K562 (cell line): ENCODE measurements at regions not wholly inside any gene's neighbourhood (a gene's known extent, or its start where the extent isn't known, plus 50 kb on each side); places are given as distances from the start of the nearest gene placed in this dataset.

Source experiments
- ATAC-seq: fragments of 200-7000 bp; cut with Tn5 transposase; 3 replicates; pipeline ENCODE4 v1.9.1; 2020; ENCODE audit warnings: moderate library complexity
- BruUV-seq: library from RNA; stranded (reverse); fragments of 400-500 nt; replicated peaks from 2 replicates; lab custom pipeline; 2021; lab: Mats Ljungman, UMichigan
- CTCF ChIA-PET: fragments of 300-600 bp; formaldehyde crosslinking; extraction: SDS; loops from one replicate; lab custom pipeline; 2021; ENCODE audit warnings: low intra/inter-chr PET ratio; lab: Yijun Ruan, JAX
- POLR2A ChIA-PET: fragments of 300-600, 350-650 bp; sonication (Branson Sonifier 250); formaldehyde crosslinking; extraction: SDS; loops from one replicate; lab custom pipeline; 2021; ENCODE audit warnings: antibody characterized with exemption, inconsistent platforms; lab: Yijun Ruan, JAX
- DNase-seq, 4 experiments: peaks; one replicate each; pipeline versions ENCODE4 v3.0.0 to v3.0.0-alpha.2; 2011 to 2018; ENCODE audit warnings: low spot score in 3 of 4, mixed read lengths in 3 of 4; ENCODE audit errors: extremely low read depth in 1 of 4
- FAIRE-seq: peaks from 2 replicates; lab custom pipeline; 2011; peaks lifted over from hg19 to GRCh38; lab: Jason Lieb, UNC
- H2AFZ ChIP-seq: 2 replicates; pipeline ENCODE4 v1.6.0; 2011; ENCODE audit warnings: low read depth, low read length, control low read depth, inconsistent platforms
- H3K27ac ChIP-seq: fragments of 200-600 bp; 3 replicates; pipeline ENCODE4 v1.8.0; 2011; ENCODE audit warnings: low read depth, mild to moderate bottlenecking, control low read depth, inconsistent platforms, low read length, moderate library complexity, mixed read lengths; ENCODE audit errors: extremely low read depth
- H3K27me3 ChIP-seq, 2 experiments: fragments of 300-600 bp in 1 of 2; 2 replicates in 1 of 2; 3 replicates in 1 of 2; pipeline versions ENCODE4 v1.6.0 to v1.8.0; 2011; ENCODE audit warnings: inconsistent platforms in 2 of 2, low read length in 2 of 2, mild to moderate bottlenecking in 1 of 2, mixed read lengths in 1 of 2, moderate library complexity in 1 of 2; ENCODE audit not compliant: control insufficient read depth in 2 of 2, insufficient read depth in 2 of 2
- H3K36me3 ChIP-seq: fragments of 300-600 bp; 3 replicates; pipeline ENCODE4 v1.8.0; 2011; ENCODE audit warnings: mild to moderate bottlenecking, low read length, inconsistent platforms; ENCODE audit not compliant: control insufficient read depth, insufficient read depth
- H3K4me1 ChIP-seq, 2 experiments: fragments of 200-600 bp in 1 of 2; replicated peaks in 1 of 2; 2 replicates in 1 of 2; 3 replicates in 1 of 2; pipeline versions ENCODE4 v1.5.1 to v1.8.0; 2011; ENCODE audit warnings: inconsistent platforms in 2 of 2, low read length in 2 of 2, mild to moderate bottlenecking in 1 of 2, mixed read lengths in 1 of 2, moderate library complexity in 1 of 2; ENCODE audit not compliant: control insufficient read depth in 2 of 2, insufficient read depth in 2 of 2
- H3K4me2 ChIP-seq: 2 replicates; pipeline ENCODE4 v1.6.1; 2011; ENCODE audit warnings: low read length, control low read depth, inconsistent platforms, mixed read lengths; ENCODE audit not compliant: insufficient read depth
- H3K4me3 ChIP-seq: fragments of 200-600 bp; sonication (generic), shearing (Covaris generic); 2 replicates; pipeline ENCODE4 v1.5.1; 2016; ENCODE audit warnings: control low read depth, inconsistent platforms
- H3K79me2 ChIP-seq: fragments of 200-600 bp; 3 replicates; pipeline ENCODE4 v1.8.0; 2011; ENCODE audit warnings: low read length, inconsistent platforms; ENCODE audit not compliant: control insufficient read depth, insufficient read depth
- H3K9ac ChIP-seq, 2 experiments: 2 replicates each; pipeline versions ENCODE4 v1.6.0 to v1.6.1; 2011; ENCODE audit warnings: low read depth in 2 of 2, low read length in 2 of 2, control low read depth in 1 of 2, inconsistent platforms in 1 of 2, mild to moderate bottlenecking in 1 of 2, mixed read lengths in 1 of 2; ENCODE audit not compliant: insufficient read depth in 1 of 2
- H3K9me1 ChIP-seq: one replicate; pipeline ENCODE4 v1.6.0; 2011; ENCODE audit warnings: inconsistent platforms, mild to moderate bottlenecking, low read length, moderate library complexity; ENCODE audit not compliant: control insufficient read depth, insufficient read depth
- H3K9me3 ChIP-seq: replicated peaks from 2 replicates; pipeline ENCODE4 v1.5.1; 2011; ENCODE audit warnings: low read depth, low read length, inconsistent platforms; ENCODE audit not compliant: control insufficient read depth, insufficient read depth
- H4K20me1 ChIP-seq: replicated peaks from 2 replicates; pipeline ENCODE4 v1.6.1; 2011; ENCODE audit warnings: low read length, inconsistent platforms, mixed read lengths; ENCODE audit not compliant: control insufficient read depth, insufficient read depth
- ETV1 ChIP-seq: fragments of 450-650 bp; conservative IDR thresholded peaks from 2 replicates; pipeline ENCODE4 v1.6.1; 2016; ENCODE audit warnings: missing genetic modification characterization, control low read depth, low read depth, missing compliant biosample characterization
- FOSL1 ChIP-seq: fragments of 200-800 bp; sonication (Bioruptor generic); conservative IDR thresholded peaks from 2 replicates; pipeline ENCODE4 v1.6.1; 2016; ENCODE audit warnings: missing genetic modification characterization, missing compliant biosample characterization
- FOXJ2 ChIP-seq: fragments of 200-800 bp; sonication (Bioruptor generic); IDR thresholded peaks from 2 replicates; pipeline ENCODE4 v1.6.1; 2016; ENCODE audit warnings: missing genetic modification characterization, missing compliant biosample characterization
- GTF2E2 ChIP-seq: fragments of 200-800 bp; sonication (Bioruptor generic); IDR thresholded peaks from 2 replicates; pipeline ENCODE4 v1.6.1; 2016; ENCODE audit warnings: missing genetic modification characterization, missing compliant biosample characterization
- KLF13 ChIP-seq: fragments of 450-650 bp; IDR thresholded peaks from 2 replicates; pipeline ENCODE4 v1.6.1; 2016; ENCODE audit warnings: missing genetic modification characterization, low read depth, mild to moderate bottlenecking, missing compliant biosample characterization, moderate library complexity, borderline replicate concordance
- ZFP1 ChIP-seq: fragments of 450-650 bp; formaldehyde crosslinking; IDR thresholded peaks from 2 replicates; pipeline ENCODE4 v1.4.0; 2020; ENCODE audit warnings: mild to moderate bottlenecking, mixed read lengths
- ZNF778 ChIP-seq: fragments of 450-650 bp; formaldehyde crosslinking; IDR thresholded peaks from 2 replicates; pipeline ENCODE4 v1.4.0; 2020; ENCODE audit warnings: mild to moderate bottlenecking, moderate library complexity
- WGBS: fragments of 100-300 bp; shearing (Covaris generic); methylation state at CpG from one replicate; pipeline ENCODE4 v1.1.6; 2016; ENCODE audit warnings: low coverage, mixed read lengths; ENCODE audit not compliant: insufficient coverage; ENCODE audit errors: missing lambda C conversion rate; 5-methylcytosine and 5-hydroxymethylcytosine counted together
- in situ Hi-C: fragments of 300-500 bp; cut with MboI; formaldehyde crosslinking; loops from 4 replicates; pipeline ENCODE4 v1.15.0; 2018; ENCODE audit warnings: inconsistent platforms, mixed read lengths
- intact Hi-C: fragments of 100-400 bp; cut with micrococcal nuclease; formaldehyde crosslinking; loops from 2 replicates; pipeline ENCODE4 v1.14.2; 2022
- TF ChIP-seq, protein P1 (sequence below): fragments of 200-800 bp; sonication (Bioruptor generic); IDR thresholded peaks from 2 replicates; pipeline ENCODE4 v1.6.1; 2016; ENCODE audit warnings: missing genetic modification characterization, missing compliant biosample characterization
- TF ChIP-seq, protein P2 (sequence below): fragments of 250-450 bp; sonication (Bioruptor Pico); IDR thresholded peaks from 2 replicates; pipeline ENCODE4 v1.4.0; 2020; ENCODE audit warnings: mild to moderate bottlenecking, moderate library complexity
- TF ChIP-seq, protein P3 (sequence below): fragments of 250-450 bp; sonication (Bioruptor Pico); IDR thresholded peaks from 2 replicates; pipeline ENCODE4 v1.4.0; 2020; ENCODE audit warnings: mild to moderate bottlenecking
- TF ChIP-seq, protein P4 (sequence below): fragments of 450-650 bp; IDR thresholded peaks from one replicate; pipeline ENCODE4 v1.6.1; 2018; ENCODE audit warnings: mild to moderate bottlenecking, moderate library complexity; ENCODE audit not compliant: partially characterized antibody

DNA sequence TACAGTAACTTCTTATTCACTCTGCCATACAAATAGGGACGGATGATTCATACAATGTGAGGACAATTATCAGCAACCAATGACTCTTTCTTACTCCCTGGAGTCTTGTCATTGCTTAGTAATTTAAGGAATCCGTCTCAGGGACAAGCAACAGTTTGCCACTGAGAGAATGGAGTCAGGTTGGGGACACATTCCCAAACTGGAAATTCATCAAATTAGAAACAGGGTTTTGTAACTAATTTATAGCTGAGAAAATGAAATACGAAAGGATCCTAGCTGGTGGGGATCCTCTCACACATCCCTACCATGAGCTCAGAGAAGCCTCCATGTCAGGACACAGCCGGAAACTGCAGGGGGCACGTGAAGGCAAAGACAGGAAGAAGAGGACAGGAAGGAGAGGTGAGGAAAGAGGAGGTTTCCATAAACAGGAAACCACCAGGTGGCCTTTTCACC, 50.4 kb upstream of the KDR start:
- Histone ChIP-seq H3K79me2 (no peaks in the 10 kb centered on the region), H3K9me3 (no peaks in the 10 kb centered on the region), H3K4me3 (no peak overlapping the region), H3K9me1 (no peaks in the 10 kb centered on the region), H2AFZ (no peak overlapping the region), H3K27me3 (no peaks in the 10 kb centered on the region; a peak in 1 of 5 replicates), H3K4me2 (no peak overlapping the region), H3K9ac (no peak overlapping the region), H3K4me1 (no peaks in the 10 kb centered on the region), H3K27ac (no peak overlapping the region), H3K36me3 (no peaks in the 10 kb centered on the region), H4K20me1 (no peaks in the 10 kb centered on the region)
- 9% methylated on average over 5 of the region's 5 CpGs for WGBS
- intact Hi-C loops, result no loop called here
- FAIRE-seq (no peak), ATAC-seq (no peak), DNase-seq (no peak)
- in situ Hi-C loops, result no loop called here
- BruUV-seq, result no TSS peak
- ChIA-PET POLR2A (no interaction called here), CTCF (no interaction called here)
- TF ChIP-seq, protein P1, sequence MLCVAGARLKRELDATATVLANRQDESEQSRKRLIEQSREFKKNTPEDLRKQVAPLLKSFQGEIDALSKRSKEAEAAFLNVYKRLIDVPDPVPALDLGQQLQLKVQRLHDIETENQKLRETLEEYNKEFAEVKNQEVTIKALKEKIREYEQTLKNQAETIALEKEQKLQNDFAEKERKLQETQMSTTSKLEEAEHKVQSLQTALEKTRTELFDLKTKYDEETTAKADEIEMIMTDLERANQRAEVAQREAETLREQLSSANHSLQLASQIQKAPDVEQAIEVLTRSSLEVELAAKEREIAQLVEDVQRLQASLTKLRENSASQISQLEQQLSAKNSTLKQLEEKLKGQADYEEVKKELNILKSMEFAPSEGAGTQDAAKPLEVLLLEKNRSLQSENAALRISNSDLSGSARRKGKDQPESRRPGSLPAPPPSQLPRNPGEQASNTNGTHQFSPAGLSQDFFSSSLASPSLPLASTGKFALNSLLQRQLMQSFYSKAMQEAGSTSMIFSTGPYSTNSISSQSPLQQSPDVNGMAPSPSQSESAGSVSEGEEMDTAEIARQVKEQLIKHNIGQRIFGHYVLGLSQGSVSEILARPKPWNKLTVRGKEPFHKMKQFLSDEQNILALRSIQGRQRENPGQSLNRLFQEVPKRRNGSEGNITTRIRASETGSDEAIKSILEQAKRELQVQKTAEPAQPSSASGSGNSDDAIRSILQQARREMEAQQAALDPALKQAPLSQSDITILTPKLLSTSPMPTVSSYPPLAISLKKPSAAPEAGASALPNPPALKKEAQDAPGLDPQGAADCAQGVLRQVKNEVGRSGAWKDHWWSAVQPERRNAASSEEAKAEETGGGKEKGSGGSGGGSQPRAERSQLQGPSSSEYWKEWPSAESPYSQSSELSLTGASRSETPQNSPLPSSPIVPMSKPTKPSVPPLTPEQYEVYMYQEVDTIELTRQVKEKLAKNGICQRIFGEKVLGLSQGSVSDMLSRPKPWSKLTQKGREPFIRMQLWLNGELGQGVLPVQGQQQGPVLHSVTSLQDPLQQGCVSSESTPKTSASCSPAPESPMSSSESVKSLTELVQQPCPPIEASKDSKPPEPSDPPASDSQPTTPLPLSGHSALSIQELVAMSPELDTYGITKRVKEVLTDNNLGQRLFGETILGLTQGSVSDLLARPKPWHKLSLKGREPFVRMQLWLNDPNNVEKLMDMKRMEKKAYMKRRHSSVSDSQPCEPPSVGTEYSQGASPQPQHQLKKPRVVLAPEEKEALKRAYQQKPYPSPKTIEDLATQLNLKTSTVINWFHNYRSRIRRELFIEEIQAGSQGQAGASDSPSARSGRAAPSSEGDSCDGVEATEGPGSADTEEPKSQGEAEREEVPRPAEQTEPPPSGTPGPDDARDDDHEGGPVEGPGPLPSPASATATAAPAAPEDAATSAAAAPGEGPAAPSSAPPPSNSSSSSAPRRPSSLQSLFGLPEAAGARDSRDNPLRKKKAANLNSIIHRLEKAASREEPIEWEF (CRISPR knock-in tag), result no peak
- TF ChIP-seq FOXJ2 (tag) (no peak), GTF2E2 (no peak), ZFP1 (CRISPR knock-in tag) (no peak), KLF13 (tag) (no peak), ZNF778 (CRISPR knock-in tag) (no peak), FOSL1 (tag) (peak; percentile 84), ETV1 (peak; percentile 38)
- TF ChIP-seq, protein P2, sequence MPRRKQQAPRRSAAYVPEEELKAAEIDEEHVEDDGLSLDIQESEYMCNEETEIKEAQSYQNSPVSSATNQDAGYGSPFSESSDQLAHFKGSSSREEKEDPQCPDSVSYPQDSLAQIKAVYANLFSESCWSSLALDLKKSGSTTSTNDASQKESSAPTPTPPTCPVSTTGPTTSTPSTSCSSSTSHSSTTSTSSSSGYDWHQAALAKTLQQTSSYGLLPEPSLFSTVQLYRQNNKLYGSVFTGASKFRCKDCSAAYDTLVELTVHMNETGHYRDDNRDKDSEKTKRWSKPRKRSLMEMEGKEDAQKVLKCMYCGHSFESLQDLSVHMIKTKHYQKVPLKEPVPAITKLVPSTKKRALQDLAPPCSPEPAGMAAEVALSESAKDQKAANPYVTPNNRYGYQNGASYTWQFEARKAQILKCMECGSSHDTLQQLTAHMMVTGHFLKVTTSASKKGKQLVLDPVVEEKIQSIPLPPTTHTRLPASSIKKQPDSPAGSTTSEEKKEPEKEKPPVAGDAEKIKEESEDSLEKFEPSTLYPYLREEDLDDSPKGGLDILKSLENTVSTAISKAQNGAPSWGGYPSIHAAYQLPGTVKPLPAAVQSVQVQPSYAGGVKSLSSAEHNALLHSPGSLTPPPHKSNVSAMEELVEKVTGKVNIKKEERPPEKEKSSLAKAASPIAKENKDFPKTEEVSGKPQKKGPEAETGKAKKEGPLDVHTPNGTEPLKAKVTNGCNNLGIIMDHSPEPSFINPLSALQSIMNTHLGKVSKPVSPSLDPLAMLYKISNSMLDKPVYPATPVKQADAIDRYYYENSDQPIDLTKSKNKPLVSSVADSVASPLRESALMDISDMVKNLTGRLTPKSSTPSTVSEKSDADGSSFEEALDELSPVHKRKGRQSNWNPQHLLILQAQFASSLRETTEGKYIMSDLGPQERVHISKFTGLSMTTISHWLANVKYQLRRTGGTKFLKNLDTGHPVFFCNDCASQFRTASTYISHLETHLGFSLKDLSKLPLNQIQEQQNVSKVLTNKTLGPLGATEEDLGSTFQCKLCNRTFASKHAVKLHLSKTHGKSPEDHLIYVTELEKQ (CRISPR knock-in tag), result no peak
- TF ChIP-seq, protein P3, sequence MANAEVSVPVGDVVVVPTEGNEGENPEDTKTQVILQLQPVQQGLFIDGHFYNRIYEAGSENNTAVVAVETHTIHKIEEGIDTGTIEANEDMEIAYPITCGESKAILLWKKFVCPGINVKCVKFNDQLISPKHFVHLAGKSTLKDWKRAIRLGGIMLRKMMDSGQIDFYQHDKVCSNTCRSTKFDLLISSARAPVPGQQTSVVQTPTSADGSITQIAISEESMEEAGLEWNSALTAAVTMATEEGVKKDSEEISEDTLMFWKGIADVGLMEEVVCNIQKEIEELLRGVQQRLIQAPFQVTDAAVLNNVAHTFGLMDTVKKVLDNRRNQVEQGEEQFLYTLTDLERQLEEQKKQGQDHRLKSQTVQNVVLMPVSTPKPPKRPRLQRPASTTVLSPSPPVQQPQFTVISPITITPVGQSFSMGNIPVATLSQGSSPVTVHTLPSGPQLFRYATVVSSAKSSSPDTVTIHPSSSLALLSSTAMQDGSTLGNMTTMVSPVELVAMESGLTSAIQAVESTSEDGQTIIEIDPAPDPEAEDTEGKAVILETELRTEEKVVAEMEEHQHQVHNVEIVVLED (CRISPR knock-in tag), result no peak
- TF ChIP-seq, protein P4, sequence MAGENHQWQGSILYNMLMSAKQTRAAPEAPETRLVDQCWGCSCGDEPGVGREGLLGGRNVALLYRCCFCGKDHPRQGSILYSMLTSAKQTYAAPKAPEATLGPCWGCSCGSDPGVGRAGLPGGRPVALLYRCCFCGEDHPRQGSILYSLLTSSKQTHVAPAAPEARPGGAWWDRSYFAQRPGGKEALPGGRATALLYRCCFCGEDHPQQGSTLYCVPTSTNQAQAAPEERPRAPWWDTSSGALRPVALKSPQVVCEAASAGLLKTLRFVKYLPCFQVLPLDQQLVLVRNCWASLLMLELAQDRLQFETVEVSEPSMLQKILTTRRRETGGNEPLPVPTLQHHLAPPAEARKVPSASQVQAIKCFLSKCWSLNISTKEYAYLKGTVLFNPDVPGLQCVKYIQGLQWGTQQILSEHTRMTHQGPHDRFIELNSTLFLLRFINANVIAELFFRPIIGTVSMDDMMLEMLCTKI, result no peak
